ENCODE measurements at regions not wholly inside any gene's neighbourhood (a gene's known extent, or its start where the extent isn't known, plus 50 kb on each side); places are given as distances from the start of the nearest gene placed in this dataset.

GRCh38 chr12:46516933-46517578, 144.5 kb upstream of the SLC38A2 start:
- TF ChIP-seq CTCF (IDR thresholded peaks at IDR 0.05; ENCODE audit: control extremely low read depth in 1 of 3, insufficient read depth in 1 of 3, low read depth in 1 of 3, low read length in 3 of 3) = no peak
- TF ChIP-seq EP300 (IDR thresholded peaks at IDR 0.05; ENCODE audit: borderline replicate concordance in 1 of 2, low read depth in 2 of 2, low read length in 2 of 2) = no peak
- no peak for TF ChIP-seq ZNF274 (IDR thresholded peaks at IDR 0.05; ENCODE audit: borderline replicate concordance, extremely low read depth, low read length)
- TF ChIP-seq POLR2A (IDR thresholded peaks at IDR 0.05; ENCODE audit: control extremely low read depth in 1 of 2, low read depth in 2 of 2, low read length in 2 of 2) = no peak
- no peak for TF ChIP-seq RFX5 (IDR thresholded peaks at IDR 0.05; ENCODE audit: borderline replicate concordance, low read depth, low read length)
- no peak for TF ChIP-seq RNF2 (IDR thresholded peaks at IDR 0.05; ENCODE audit: borderline replicate concordance, low read depth, low read length, missing control alignments, poor library complexity, severe bottlenecking)
- TF ChIP-seq TCF12 (IDR thresholded peaks at IDR 0.05; ENCODE audit: low read depth, low read length) = no peak
